22Rv1 (cell line): ENCODE measurements at regions not wholly inside any gene's neighbourhood (a gene's known extent, or its start where the extent isn't known, plus 50 kb on each side); places are given as distances from the start of the nearest gene placed in this dataset.
"Not testable (repeated sequence)": the region's sequence is repeated elsewhere in the genome, so short reads cannot be mapped to it uniquely, and the experiment has no call there.

ENCODE experiments used
- CTCF ChIP-seq: fragments of 450-650 bp; IDR thresholded peaks from 2 replicates; pipeline ENCODE4 v1.5.1; 2017; ENCODE audit warnings: mild to moderate bottlenecking
- ZFX ChIP-seq: fragments of 450-650 bp; IDR thresholded peaks from 2 replicates; pipeline ENCODE4 v1.6.1; 2017; ENCODE audit warnings: antibody characterized with exemption, borderline replicate concordance

- not testable (repeated sequence) for TF ChIP-seq CTCF, ZFX
These were observed 85.0 kb downstream of the TBR1 start for GRCh38 chr2:161500892-161501610.
